ENCODE measurements at regions not wholly inside any gene's neighbourhood (a gene's known extent, or its start where the extent isn't known, plus 50 kb on each side); places are given as distances from the start of the nearest gene placed in this dataset.

- WGBS (ENCODE audit: insufficient coverage, insufficient replicate concordance, low lambda C conversion rate, missing lambda C conversion rate), result 0% methylated on average over 2 of the region's 2 CpGs
- no peak for ATAC-seq
- DNase-seq (ENCODE audit: low read depth, low spot score), result no peak
- no peaks in the 10 kb centered on the region for H3K4me1 ChIP-seq (ENCODE audit: control insufficient read depth, insufficient read depth, low read length)
- RAD21 ChIA-PET (ENCODE audit: unreplicated experiment), result no interaction called here
- H3K9me3 ChIP-seq (replicated peaks; ENCODE audit: control insufficient read depth, insufficient read depth, low read length), result no peaks in the 10 kb centered on the region
- no peak overlapping the region for H3K27ac ChIP-seq (ENCODE audit: control insufficient read depth, insufficient read depth)
- H3K4me2 ChIP-seq (ENCODE audit: control insufficient read depth, insufficient read depth), result no peak overlapping the region
- intact Hi-C loops (cut with micrococcal nuclease; ENCODE audit: unreplicated experiment), result no loop called here
- SMC1A ChIA-PET (ENCODE audit: uncharacterized antibody, unreplicated experiment), result interaction anchor here (0.6 to 1.2 kb wide), 2 partner anchors 20 to 527 kb away, joined by 3 read pairs; no protein-coding TSS in a partner anchor
- H2AFZ ChIP-seq (ENCODE audit: control insufficient read depth, low read depth, low read length), result no peak overlapping the region
- no peak overlapping the region for H3K9ac ChIP-seq (ENCODE audit: control insufficient read depth, insufficient read depth, low read length)
- H3K79me2 ChIP-seq (ENCODE audit: control insufficient read depth, insufficient read depth, low read length), result no peaks in the 10 kb centered on the region
- TF ChIP-seq, protein P1, sequence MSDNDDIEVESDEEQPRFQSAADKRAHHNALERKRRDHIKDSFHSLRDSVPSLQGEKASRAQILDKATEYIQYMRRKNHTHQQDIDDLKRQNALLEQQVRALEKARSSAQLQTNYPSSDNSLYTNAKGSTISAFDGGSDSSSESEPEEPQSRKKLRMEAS (IDR thresholded peaks at IDR 0.05; ENCODE audit: low read depth, low read length), result no peak
- TF ChIP-seq NFYB (IDR thresholded peaks at IDR 0.05; ENCODE audit: insufficient read depth, low read depth, low read length) (no peak), BHLHE40 (IDR thresholded peaks at IDR 0.05; ENCODE audit: borderline replicate concordance in 1 of 2, low read depth in 2 of 2, low read length in 1 of 2) (no peak), POLR2A (IDR thresholded peaks at IDR 0.05; ENCODE audit: low read depth, low read length) (no peak), ELK1 (IDR thresholded peaks at IDR 0.05; ENCODE audit: low read depth, low read length) (no peak), EZH2 (IDR thresholded peaks at IDR 0.05; ENCODE audit: borderline replicate concordance, control insufficient read depth, low read depth, low read length) (no peak), RUNX3 (IDR thresholded peaks at IDR 0.05; ENCODE audit: low read length) (no peak), SMAD5 (IDR thresholded peaks at IDR 0.05; ENCODE audit: low read depth) (no peak), ZBTB33 (IDR thresholded peaks at IDR 0.05) (no peak), POU2F2 (IDR thresholded peaks at IDR 0.05; ENCODE audit: borderline replicate concordance, low read depth, low read length) (no peak)
- TF ChIP-seq, protein P2, sequence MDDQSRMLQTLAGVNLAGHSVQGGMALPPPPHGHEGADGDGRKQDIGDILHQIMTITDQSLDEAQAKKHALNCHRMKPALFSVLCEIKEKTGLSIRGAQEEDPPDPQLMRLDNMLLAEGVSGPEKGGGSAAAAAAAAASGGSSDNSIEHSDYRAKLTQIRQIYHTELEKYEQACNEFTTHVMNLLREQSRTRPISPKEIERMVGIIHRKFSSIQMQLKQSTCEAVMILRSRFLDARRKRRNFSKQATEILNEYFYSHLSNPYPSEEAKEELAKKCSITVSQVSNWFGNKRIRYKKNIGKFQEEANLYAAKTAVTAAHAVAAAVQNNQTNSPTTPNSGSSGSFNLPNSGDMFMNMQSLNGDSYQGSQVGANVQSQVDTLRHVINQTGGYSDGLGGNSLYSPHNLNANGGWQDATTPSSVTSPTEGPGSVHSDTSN (IDR thresholded peaks at IDR 0.05; ENCODE audit: insufficient replicate concordance, low read depth, low read length), result no peak
- TF ChIP-seq, protein P3, sequence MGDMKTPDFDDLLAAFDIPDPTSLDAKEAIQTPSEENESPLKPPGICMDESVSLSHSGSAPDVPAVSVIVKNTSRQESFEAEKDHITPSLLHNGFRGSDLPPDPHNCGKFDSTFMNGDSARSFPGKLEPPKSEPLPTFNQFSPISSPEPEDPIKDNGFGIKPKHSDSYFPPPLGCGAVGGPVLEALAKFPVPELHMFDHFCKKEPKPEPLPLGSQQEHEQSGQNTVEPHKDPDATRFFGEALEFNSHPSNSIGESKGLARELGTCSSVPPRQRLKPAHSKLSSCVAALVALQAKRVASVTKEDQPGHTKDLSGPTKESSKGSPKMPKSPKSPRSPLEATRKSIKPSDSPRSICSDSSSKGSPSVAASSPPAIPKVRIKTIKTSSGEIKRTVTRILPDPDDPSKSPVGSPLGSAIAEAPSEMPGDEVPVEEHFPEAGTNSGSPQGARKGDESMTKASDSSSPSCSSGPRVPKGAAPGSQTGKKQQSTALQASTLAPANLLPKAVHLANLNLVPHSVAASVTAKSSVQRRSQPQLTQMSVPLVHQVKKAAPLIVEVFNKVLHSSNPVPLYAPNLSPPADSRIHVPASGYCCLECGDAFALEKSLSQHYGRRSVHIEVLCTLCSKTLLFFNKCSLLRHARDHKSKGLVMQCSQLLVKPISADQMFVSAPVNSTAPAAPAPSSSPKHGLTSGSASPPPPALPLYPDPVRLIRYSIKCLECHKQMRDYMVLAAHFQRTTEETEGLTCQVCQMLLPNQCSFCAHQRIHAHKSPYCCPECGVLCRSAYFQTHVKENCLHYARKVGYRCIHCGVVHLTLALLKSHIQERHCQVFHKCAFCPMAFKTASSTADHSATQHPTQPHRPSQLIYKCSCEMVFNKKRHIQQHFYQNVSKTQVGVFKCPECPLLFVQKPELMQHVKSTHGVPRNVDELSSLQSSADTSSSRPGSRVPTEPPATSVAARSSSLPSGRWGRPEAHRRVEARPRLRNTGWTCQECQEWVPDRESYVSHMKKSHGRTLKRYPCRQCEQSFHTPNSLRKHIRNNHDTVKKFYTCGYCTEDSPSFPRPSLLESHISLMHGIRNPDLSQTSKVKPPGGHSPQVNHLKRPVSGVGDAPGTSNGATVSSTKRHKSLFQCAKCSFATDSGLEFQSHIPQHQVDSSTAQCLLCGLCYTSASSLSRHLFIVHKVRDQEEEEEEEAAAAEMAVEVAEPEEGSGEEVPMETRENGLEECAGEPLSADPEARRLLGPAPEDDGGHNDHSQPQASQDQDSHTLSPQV (IDR thresholded peaks at IDR 0.05), result no peak
- no peak for FAIRE-seq
- no peaks in the 10 kb centered on the region; a peak in 1 of 4 replicates for H3K27me3 ChIP-seq (replicated peaks in 1 of 2; ENCODE audit: control insufficient read depth in 2 of 2, insufficient read depth in 2 of 2, low read length in 1 of 2)
- POLR2A ChIA-PET, result no interaction called here
- no TSS peak for BruUV-seq (replicated peaks)
- in situ Hi-C loops (cut with MboI), result no loop called here
- H4K20me1 ChIP-seq (ENCODE audit: control insufficient read depth, insufficient read depth), result no peaks in the 10 kb centered on the region
- H3K4me3 ChIP-seq, result no peak overlapping the region
- H3K36me3 ChIP-seq (ENCODE audit: control insufficient read depth in 2 of 2, insufficient read depth in 2 of 2, low read length in 1 of 2), result no peaks in the 10 kb centered on the region
- CTCF ChIA-PET, result no interaction called here
Observed at GRCh38 chr6:121881974-121882667, 446.7 kb downstream of the GJA1 start.

Measured in GM12878 (cell line).